H1 (cell line): ENCODE measurements at regions not wholly inside any gene's neighbourhood (a gene's known extent, or its start where the extent isn't known, plus 50 kb on each side); places are given as distances from the start of the nearest gene placed in this dataset.

ENCODE experiments used
- HDAC6 ChIP-seq: IDR thresholded peaks from one replicate; pipeline ENCODE4 v1.7.1; 2012; ENCODE audit warnings: low read depth, mild to moderate bottlenecking, inconsistent platforms, low read length, moderate library complexity
- KDM5A ChIP-seq: fragments of 200-600 bp; IDR thresholded peaks from 2 replicates; pipeline ENCODE4 v1.7.1; 2012; ENCODE audit warnings: mild to moderate bottlenecking, low read length, inconsistent platforms, mixed read lengths
- POLR2A ChIP-seq, 2 experiments: IDR thresholded peaks; 1 replicate in 1 of 2; 2 replicates in 1 of 2; pipeline ENCODE4 v1.6.1; 2011; ENCODE audit warnings: low read depth in 2 of 2, low read length in 2 of 2, mild to moderate bottlenecking in 2 of 2; ENCODE audit errors: control extremely low read depth in 1 of 2
- POU5F1 ChIP-seq: IDR thresholded peaks from 2 replicates; pipeline ENCODE4 v1.6.1; 2011; ENCODE audit warnings: low read depth, mild to moderate bottlenecking, low read length, moderate library complexity
- RAD21 ChIP-seq, 2 experiments: IDR thresholded peaks in 1 of 2; conservative IDR thresholded peaks in 1 of 2; 2 replicates each; pipeline ENCODE4 v1.6.1; 2011; ENCODE audit warnings: low read depth in 2 of 2, low read length in 2 of 2, improper control_type of control experiment in 1 of 2, inconsistent platforms in 1 of 2, mild to moderate bottlenecking in 1 of 2, moderate library complexity in 1 of 2
- RBBP5 ChIP-seq: IDR thresholded peaks from 2 replicates; pipeline ENCODE4 v1.7.1; 2012; ENCODE audit warnings: low read depth, mild to moderate bottlenecking, inconsistent platforms, low read length, moderate library complexity, borderline replicate concordance
- SUZ12 ChIP-seq: fragments of 200-600 bp; sonication (generic); IDR thresholded peaks from 2 replicates; pipeline ENCODE4 v1.6.1; 2012; ENCODE audit warnings: mild to moderate bottlenecking, inconsistent platforms, low read length, moderate library complexity, mixed read lengths
- TBP ChIP-seq: IDR thresholded peaks from 2 replicates; pipeline ENCODE4 v1.6.1; 2011; ENCODE audit warnings: low read depth, low read length, improper control_type of control experiment
- ZNF274 ChIP-seq: IDR thresholded peaks from 2 replicates; pipeline ENCODE4 v1.7.0; 2012; ENCODE audit warnings: low read length, borderline replicate concordance; ENCODE audit errors: extremely low read depth
- TF ChIP-seq, protein P1 (sequence below): fragments of 300-600 bp; sonication (generic); IDR thresholded peaks from 2 replicates; pipeline ENCODE4 v1.7.1; 2012; ENCODE audit warnings: low read length, moderate library complexity, mild to moderate bottlenecking, inconsistent platforms; ENCODE audit not compliant: insufficient replicate concordance
- TF ChIP-seq, protein P2 (sequence below): IDR thresholded peaks from 2 replicates; pipeline ENCODE4 v1.6.1; 2012; ENCODE audit warnings: low read length, inconsistent platforms

DNA sequence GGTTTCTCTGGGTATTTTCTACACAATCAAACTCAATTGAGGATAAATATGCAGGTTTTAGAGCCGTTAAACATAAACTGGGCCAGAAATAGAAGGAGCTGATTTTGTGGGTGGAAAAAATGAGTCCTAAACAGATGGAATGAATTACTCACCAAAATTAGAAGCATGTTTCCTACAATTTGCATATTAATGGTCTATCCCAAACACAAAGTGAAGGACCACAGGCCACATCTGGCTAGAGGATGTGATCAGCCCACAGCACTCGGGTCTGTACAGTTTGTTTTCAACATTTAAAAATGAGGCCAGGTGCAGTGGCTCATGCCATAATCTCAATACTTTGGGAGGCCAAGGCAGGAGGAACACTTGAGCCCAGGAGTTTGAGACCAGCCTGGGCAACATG is 296.3 kb downstream of the PREX1 start (continued):
- TF ChIP-seq, protein P1, sequence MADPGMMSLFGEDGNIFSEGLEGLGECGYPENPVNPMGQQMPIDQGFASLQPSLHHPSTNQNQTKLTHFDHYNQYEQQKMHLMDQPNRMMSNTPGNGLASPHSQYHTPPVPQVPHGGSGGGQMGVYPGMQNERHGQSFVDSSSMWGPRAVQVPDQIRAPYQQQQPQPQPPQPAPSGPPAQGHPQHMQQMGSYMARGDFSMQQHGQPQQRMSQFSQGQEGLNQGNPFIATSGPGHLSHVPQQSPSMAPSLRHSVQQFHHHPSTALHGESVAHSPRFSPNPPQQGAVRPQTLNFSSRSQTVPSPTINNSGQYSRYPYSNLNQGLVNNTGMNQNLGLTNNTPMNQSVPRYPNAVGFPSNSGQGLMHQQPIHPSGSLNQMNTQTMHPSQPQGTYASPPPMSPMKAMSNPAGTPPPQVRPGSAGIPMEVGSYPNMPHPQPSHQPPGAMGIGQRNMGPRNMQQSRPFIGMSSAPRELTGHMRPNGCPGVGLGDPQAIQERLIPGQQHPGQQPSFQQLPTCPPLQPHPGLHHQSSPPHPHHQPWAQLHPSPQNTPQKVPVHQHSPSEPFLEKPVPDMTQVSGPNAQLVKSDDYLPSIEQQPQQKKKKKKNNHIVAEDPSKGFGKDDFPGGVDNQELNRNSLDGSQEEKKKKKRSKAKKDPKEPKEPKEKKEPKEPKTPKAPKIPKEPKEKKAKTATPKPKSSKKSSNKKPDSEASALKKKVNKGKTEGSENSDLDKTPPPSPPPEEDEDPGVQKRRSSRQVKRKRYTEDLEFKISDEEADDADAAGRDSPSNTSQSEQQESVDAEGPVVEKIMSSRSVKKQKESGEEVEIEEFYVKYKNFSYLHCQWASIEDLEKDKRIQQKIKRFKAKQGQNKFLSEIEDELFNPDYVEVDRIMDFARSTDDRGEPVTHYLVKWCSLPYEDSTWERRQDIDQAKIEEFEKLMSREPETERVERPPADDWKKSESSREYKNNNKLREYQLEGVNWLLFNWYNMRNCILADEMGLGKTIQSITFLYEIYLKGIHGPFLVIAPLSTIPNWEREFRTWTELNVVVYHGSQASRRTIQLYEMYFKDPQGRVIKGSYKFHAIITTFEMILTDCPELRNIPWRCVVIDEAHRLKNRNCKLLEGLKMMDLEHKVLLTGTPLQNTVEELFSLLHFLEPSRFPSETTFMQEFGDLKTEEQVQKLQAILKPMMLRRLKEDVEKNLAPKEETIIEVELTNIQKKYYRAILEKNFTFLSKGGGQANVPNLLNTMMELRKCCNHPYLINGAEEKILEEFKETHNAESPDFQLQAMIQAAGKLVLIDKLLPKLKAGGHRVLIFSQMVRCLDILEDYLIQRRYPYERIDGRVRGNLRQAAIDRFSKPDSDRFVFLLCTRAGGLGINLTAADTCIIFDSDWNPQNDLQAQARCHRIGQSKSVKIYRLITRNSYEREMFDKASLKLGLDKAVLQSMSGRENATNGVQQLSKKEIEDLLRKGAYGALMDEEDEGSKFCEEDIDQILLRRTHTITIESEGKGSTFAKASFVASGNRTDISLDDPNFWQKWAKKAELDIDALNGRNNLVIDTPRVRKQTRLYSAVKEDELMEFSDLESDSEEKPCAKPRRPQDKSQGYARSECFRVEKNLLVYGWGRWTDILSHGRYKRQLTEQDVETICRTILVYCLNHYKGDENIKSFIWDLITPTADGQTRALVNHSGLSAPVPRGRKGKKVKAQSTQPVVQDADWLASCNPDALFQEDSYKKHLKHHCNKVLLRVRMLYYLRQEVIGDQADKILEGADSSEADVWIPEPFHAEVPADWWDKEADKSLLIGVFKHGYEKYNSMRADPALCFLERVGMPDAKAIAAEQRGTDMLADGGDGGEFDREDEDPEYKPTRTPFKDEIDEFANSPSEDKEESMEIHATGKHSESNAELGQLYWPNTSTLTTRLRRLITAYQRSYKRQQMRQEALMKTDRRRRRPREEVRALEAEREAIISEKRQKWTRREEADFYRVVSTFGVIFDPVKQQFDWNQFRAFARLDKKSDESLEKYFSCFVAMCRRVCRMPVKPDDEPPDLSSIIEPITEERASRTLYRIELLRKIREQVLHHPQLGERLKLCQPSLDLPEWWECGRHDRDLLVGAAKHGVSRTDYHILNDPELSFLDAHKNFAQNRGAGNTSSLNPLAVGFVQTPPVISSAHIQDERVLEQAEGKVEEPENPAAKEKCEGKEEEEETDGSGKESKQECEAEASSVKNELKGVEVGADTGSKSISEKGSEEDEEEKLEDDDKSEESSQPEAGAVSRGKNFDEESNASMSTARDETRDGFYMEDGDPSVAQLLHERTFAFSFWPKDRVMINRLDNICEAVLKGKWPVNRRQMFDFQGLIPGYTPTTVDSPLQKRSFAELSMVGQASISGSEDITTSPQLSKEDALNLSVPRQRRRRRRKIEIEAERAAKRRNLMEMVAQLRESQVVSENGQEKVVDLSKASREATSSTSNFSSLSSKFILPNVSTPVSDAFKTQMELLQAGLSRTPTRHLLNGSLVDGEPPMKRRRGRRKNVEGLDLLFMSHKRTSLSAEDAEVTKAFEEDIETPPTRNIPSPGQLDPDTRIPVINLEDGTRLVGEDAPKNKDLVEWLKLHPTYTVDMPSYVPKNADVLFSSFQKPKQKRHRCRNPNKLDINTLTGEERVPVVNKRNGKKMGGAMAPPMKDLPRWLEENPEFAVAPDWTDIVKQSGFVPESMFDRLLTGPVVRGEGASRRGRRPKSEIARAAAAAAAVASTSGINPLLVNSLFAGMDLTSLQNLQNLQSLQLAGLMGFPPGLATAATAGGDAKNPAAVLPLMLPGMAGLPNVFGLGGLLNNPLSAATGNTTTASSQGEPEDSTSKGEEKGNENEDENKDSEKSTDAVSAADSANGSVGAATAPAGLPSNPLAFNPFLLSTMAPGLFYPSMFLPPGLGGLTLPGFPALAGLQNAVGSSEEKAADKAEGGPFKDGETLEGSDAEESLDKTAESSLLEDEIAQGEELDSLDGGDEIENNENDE = no peak
- no peak for TF ChIP-seq POLR2A (IDR thresholded peaks at IDR 0.05; ENCODE audit: control extremely low read depth in 1 of 2, low read depth in 2 of 2, low read length in 2 of 2)
- no peak for TF ChIP-seq RAD21 (IDR thresholded peaks at IDR 0.05 in 1 of 2, conservative IDR thresholded peaks at IDR 0.05 in 1 of 2; ENCODE audit: low read depth in 2 of 2, low read length in 2 of 2)
- no peak for TF ChIP-seq ZNF274
- no peak for TF ChIP-seq KDM5A
- no peak for TF ChIP-seq TBP
- TF ChIP-seq, protein P2, sequence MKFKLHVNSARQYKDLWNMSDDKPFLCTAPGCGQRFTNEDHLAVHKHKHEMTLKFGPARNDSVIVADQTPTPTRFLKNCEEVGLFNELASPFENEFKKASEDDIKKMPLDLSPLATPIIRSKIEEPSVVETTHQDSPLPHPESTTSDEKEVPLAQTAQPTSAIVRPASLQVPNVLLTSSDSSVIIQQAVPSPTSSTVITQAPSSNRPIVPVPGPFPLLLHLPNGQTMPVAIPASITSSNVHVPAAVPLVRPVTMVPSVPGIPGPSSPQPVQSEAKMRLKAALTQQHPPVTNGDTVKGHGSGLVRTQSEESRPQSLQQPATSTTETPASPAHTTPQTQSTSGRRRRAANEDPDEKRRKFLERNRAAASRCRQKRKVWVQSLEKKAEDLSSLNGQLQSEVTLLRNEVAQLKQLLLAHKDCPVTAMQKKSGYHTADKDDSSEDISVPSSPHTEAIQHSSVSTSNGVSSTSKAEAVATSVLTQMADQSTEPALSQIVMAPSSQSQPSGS = no peak
- TF ChIP-seq RBBP5 = no peak
- TF ChIP-seq POU5F1 = no peak
- TF ChIP-seq SUZ12 = no peak
- no peak for TF ChIP-seq HDAC6
